GM12872 (cell line): ENCODE measurements at regions not wholly inside any gene's neighbourhood (a gene's known extent, or its start where the extent isn't known, plus 50 kb on each side); places are given as distances from the start of the nearest gene placed in this dataset.

ENCODE experiments used
- CTCF ChIP-seq: IDR thresholded peaks from 3 replicates; pipeline ENCODE4 v1.5.1; 2011; ENCODE audit warnings: low read depth, mild to moderate bottlenecking, low read length, moderate library complexity; ENCODE audit not compliant: insufficient read depth

- no peak for TF ChIP-seq CTCF
These were observed 437.4 kb upstream of the MC4R start for GRCh38 chr18:60809937-60810336.

DNA sequence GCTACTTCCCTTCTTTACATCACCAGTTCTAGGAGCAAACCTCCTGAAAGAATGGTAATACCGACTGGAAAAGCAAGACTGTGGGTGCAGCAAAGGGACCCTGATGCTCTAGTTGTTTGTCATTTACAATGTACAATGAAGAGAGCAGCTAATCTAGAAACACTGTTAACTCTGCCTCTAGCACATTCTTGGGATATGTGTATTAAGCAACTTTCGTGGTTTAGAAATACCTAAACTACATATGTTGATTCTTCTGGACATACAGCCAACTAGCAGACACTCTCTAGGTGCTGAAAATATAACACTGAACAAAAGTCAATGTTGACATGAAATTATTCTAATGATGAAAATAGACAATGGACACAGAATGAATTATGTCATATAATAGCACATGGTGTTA is 440.3 kb upstream of the MC4R start:
- TF ChIP-seq CTCF = no peak

DNA sequence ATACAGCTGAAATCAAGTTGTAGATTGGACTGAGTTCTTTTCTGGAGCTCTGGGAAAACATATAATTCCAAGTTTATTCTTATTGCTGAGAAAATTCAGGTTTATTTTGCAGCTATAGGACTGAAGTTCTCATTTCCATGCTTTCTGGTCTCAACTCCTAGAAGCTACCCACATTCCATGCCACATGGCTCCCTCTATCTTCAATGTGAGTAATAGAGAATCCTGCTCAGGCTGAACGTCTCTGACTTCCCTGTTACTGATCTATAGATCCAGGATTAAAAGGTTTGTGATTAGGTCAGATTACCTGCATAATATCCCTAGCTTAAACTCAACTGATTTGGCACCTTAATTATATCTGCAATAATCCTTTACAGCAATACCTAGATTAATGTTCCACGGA is 453.8 kb upstream of the MC4R start:
- no peak for TF ChIP-seq CTCF

GRCh38 chr18:60831971-60832370 is 459.4 kb upstream of the MC4R start:
- TF ChIP-seq CTCF = no peak

DNA sequence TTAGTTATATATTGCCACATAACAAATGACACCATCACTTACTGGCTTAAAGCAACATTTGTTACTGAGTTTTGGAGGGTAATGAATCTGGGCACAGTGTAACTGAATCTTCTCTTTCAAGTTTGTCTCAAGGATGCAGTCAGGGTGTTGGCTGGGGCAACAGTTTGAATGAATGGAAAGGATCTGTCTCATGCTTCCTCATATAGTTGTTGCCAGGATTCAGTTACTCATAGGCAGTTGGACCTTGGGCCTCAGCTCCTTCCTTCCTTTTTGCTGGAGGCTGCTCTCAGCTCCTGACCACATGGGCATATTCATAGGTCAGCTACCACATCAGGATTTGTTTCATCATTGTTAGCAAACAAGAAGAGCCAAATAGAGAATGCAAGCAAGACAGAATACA is 466.1 kb upstream of the MC4R start:
- TF ChIP-seq CTCF = no peak

DNA sequence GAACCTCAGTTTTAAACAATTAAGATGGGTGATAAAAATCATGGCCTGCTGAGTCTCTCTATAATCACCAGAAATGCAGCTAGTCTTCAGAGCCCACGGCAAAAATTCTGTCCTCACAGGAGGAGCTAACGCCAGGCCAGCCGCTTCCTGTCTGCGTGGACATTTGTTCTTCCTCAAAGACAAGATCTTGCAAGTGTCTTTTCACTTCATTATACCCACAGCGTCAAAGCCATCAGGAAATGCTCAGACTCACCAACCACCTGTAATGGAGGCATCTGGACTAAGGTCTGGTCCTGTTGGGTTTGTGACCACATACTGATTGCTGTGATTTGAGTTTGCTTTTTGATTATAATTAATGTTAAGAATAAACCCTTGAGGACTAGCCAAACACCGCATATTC is 473.8 kb upstream of the MC4R start:
- TF ChIP-seq CTCF = no peak

DNA sequence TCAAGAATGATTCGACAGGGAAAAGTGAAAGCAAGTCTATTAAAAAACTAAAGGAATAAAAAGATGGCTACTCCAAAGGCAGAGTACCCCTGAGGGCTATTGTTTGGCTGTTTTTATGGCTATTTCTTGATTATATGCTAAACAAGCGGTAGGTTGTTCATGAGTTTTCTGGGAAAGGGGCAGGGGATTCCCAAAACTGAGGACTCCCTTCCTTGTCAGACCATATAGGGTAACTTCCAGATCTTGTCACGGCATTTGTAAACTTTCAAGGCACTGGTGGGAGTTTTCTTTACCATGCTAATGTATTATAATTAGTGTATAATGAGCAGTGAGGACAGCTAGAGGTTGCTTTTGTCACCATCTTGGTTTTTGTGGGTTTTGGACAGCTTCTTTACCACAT is 474.9 kb upstream of the MC4R start:
- no peak for TF ChIP-seq CTCF

GRCh38 chr18:60861575-60861974 is 471.7 kb upstream of the CDH20 start:
- TF ChIP-seq CTCF = no peak
